Suprapubic skin (tissue), 3 donors: ENCODE measurements at regions not wholly inside any gene's neighbourhood (a gene's known extent, or its start where the extent isn't known, plus 50 kb on each side); places are given as distances from the start of the nearest gene placed in this dataset.

ENCODE experiments used
- POLR2A ChIP-seq, 2 donors: fragments of 450-650 bp; IDR thresholded peaks; one replicate each; pipeline ENCODE4 v1.6.1; 2017; ENCODE audit warnings: antibody characterized with exemption in 2 of 2, mild to moderate bottlenecking in 2 of 2, moderate library complexity in 2 of 2
- TF ChIP-seq, protein P1 (sequence below), 2 donors: fragments of 200-600 bp in 1 of 2; fragments of 450-650 bp in 1 of 2; sonication (generic) in 1 of 2; IDR thresholded peaks; one replicate each; pipeline ENCODE4 v1.5.1; 2016 to 2019; ENCODE audit warnings: antibody characterized with exemption in 2 of 2, mild to moderate bottlenecking in 1 of 2, moderate library complexity in 1 of 2

DNA sequence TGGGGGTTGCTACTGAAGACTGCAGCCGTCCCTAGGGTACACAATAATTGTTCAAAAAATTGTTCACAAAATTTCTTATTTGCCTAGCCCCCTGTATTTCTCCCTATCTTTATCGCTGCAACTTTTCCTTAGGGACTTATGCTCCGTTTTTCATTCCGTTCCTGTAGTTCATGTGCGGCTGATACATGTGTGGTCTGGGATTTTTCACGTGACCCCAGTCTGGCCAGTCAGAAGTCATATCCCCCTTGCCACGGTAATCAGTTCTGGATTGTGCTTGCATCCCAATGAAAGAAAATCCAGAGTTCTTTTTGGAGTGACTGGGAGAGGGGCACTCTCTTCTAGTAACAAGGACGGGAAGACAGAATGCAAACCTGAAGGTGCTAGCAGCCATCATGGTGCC lies 610.7 kb upstream of the C16orf82 start:
- TF ChIP-seq, protein P1, sequence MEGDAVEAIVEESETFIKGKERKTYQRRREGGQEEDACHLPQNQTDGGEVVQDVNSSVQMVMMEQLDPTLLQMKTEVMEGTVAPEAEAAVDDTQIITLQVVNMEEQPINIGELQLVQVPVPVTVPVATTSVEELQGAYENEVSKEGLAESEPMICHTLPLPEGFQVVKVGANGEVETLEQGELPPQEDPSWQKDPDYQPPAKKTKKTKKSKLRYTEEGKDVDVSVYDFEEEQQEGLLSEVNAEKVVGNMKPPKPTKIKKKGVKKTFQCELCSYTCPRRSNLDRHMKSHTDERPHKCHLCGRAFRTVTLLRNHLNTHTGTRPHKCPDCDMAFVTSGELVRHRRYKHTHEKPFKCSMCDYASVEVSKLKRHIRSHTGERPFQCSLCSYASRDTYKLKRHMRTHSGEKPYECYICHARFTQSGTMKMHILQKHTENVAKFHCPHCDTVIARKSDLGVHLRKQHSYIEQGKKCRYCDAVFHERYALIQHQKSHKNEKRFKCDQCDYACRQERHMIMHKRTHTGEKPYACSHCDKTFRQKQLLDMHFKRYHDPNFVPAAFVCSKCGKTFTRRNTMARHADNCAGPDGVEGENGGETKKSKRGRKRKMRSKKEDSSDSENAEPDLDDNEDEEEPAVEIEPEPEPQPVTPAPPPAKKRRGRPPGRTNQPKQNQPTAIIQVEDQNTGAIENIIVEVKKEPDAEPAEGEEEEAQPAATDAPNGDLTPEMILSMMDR (IDR thresholded peaks at IDR 0.05) = no peak
- no peak for TF ChIP-seq POLR2A (IDR thresholded peaks at IDR 0.05)
